AG04450 (cell line): ENCODE measurements at regions not wholly inside any gene's neighbourhood (a gene's known extent, or its start where the extent isn't known, plus 50 kb on each side); places are given as distances from the start of the nearest gene placed in this dataset.

Experiments
- CTCF ChIA-PET: fragments of 300-600, 350-600 bp; formaldehyde crosslinking; extraction: SDS; loops from one replicate; lab custom pipeline; 2022; ENCODE audit warnings: antibody characterized with exemption, inconsistent platforms; lab: Charles Lee
- POLR2A ChIA-PET: fragments of 350-600 bp; formaldehyde crosslinking; extraction: SDS; loops from one replicate; lab custom pipeline; 2021; ENCODE audit warnings: antibody characterized with exemption, inconsistent platforms; lab: Yijun Ruan, JAX
- DNase-seq: peaks from one replicate; pipeline ENCODE4 v3.0.0-alpha.2; 2011; ENCODE audit warnings: low read depth, low spot score
- H3K27ac ChIP-seq: one replicate; pipeline ENCODE4 v1.5.1; 2012; ENCODE audit warnings: low read depth, low read length, control low read depth
- H3K27me3 ChIP-seq: one replicate; pipeline ENCODE4 v1.6.0; 2012; ENCODE audit warnings: low read length; ENCODE audit not compliant: control insufficient read depth, insufficient read depth
- H3K4me3 ChIP-seq: 2 replicates; pipeline ENCODE4 v1.5.1; 2011; ENCODE audit warnings: mild to moderate bottlenecking, low read depth, low read length, control low read depth
- H3K9me3 ChIP-seq: 2 replicates; pipeline ENCODE4 v1.5.1; 2012; ENCODE audit warnings: low read length; ENCODE audit not compliant: control insufficient read depth, insufficient read depth
- CTCF ChIP-seq: IDR thresholded peaks from 2 replicates; pipeline ENCODE4 v1.5.1; 2011; ENCODE audit warnings: low read depth, low read length, control low read depth, inconsistent platforms

GRCh38 chr6:166031275-166031674, 136.4 kb downstream of the TBXT start:
- Histone ChIP-seq H3K9me3 (no peaks in the 10 kb centered on the region), H3K4me3 (no peak overlapping the region), H3K27me3 (no peaks in the 10 kb centered on the region), H3K27ac (no peak overlapping the region)
- no peak for TF ChIP-seq CTCF
- DNase-seq = no peak
- ChIA-PET CTCF (no interaction called here), POLR2A (no interaction called here)

GRCh38 chr6:166029506-166029905, 138.1 kb downstream of the TBXT start:
- TF ChIP-seq CTCF = no peak
- POLR2A ChIA-PET = interaction anchor here (0.7 kb wide), 1 partner anchor 17 kb away, joined by 3 read pairs; no protein-coding TSS in a partner anchor
- Histone ChIP-seq H3K27me3 (no peaks in the 10 kb centered on the region), H3K4me3 (no peak overlapping the region), H3K27ac (no peak overlapping the region), H3K9me3 (no peaks in the 10 kb centered on the region)
- CTCF ChIA-PET = interaction anchor here (0.6 to 1.4 kb wide), 2 partner anchors 22 to 151 kb away, joined by 3 to 4 read pairs; no protein-coding TSS in a partner anchor
- DNase-seq = no peak

GRCh38 chr6:166027761-166028160, 139.9 kb downstream of the TBXT start:
- Histone ChIP-seq H3K4me3 (no peak overlapping the region), H3K27me3 (no peaks in the 10 kb centered on the region), H3K27ac (no peak overlapping the region), H3K9me3 (peaks cover 5% of the 10 kb centered on the region)
- DNase-seq = no peak
- ChIA-PET POLR2A (no interaction called here), CTCF (interaction anchor here (0.6 kb wide), 1 partner anchor 77 kb away, joined by 3 read pairs; no protein-coding TSS in a partner anchor)
- TF ChIP-seq CTCF = no peak

GRCh38 chr6:166026586-166027126, 141.0 kb downstream of the TBXT start:
- no peak overlapping the region for H3K27ac ChIP-seq
- no peak overlapping the region for H3K4me3 ChIP-seq
- CTCF ChIA-PET = interaction anchor here (0.6 to 0.9 kb wide), 4 partner anchors 20 to 176 kb away, joined by 3 to 5 read pairs (median 4); no protein-coding TSS in a partner anchor
- DNase-seq = no peak
- no peak for TF ChIP-seq CTCF
- H3K9me3 ChIP-seq = peaks cover 5% of the 10 kb centered on the region
- POLR2A ChIA-PET = no interaction called here
- H3K27me3 ChIP-seq = no peaks in the 10 kb centered on the region

- POLR2A ChIA-PET = interaction anchor here (0.6 to 1.7 kb wide), 4 partner anchors 18 to 38 kb away, joined by 3 to 17 read pairs (median 7); no protein-coding TSS in a partner anchor
- H3K27me3 ChIP-seq = no peaks in the 10 kb centered on the region
- peak; percentile 73 for DNase-seq
- CTCF ChIA-PET = no interaction called here
- no peak for TF ChIP-seq CTCF
- peaks cover 5% of the 10 kb centered on the region for H3K9me3 ChIP-seq
- H3K4me3 ChIP-seq = no peak overlapping the region
- H3K27ac ChIP-seq = peak overlapping the region; percentile 93
Measured at GRCh38 chr6:166025149-166025898, 142.3 kb downstream of the TBXT start.
